Fibroblast of lung (primary cell): ENCODE measurements at regions not wholly inside any gene's neighbourhood (a gene's known extent, or its start where the extent isn't known, plus 50 kb on each side); places are given as distances from the start of the nearest gene placed in this dataset.

Experiments
- CTCF ChIP-seq, 2 donors: IDR thresholded peaks in 1 of 2; conservative IDR thresholded peaks in 1 of 2; 1 replicate in 1 of 2; 2 replicates in 1 of 2; pipeline ENCODE4 v1.5.1; 2011 to 2012; ENCODE audit warnings: low read length in 2 of 2, control low read depth in 1 of 2, inconsistent platforms in 1 of 2, low read depth in 1 of 2, mild to moderate bottlenecking in 1 of 2
- EZH2 ChIP-seq: IDR thresholded peaks from 2 replicates; pipeline ENCODE4 v1.5.1; 2012; ENCODE audit warnings: low read length, control low read depth, mild to moderate bottlenecking; ENCODE audit errors: missing control alignments

- no peak for TF ChIP-seq CTCF (conservative IDR thresholded peaks at IDR 0.05 in 1 of 2, IDR thresholded peaks at IDR 0.05 in 1 of 2; ENCODE audit: low read depth in 1 of 2, low read length in 2 of 2)
- no peak for TF ChIP-seq EZH2
These were observed 1610.9 kb upstream of the RAG2 start for GRCh38 chr11:38208951-38209350.
